PC-3 (cell line): ENCODE measurements at regions not wholly inside any gene's neighbourhood (a gene's known extent, or its start where the extent isn't known, plus 50 kb on each side); places are given as distances from the start of the nearest gene placed in this dataset.

ENCODE experiments used
- CTCF ChIP-seq: fragments of 300-600 bp; sonication (generic); conservative IDR thresholded peaks from 2 replicates; pipeline ENCODE4 v1.5.1; 2017; ENCODE audit warnings: antibody characterized with exemption, low read depth, mild to moderate bottlenecking, low read length
- EZH2phosphoT487 ChIP-seq: fragments of 300-600 bp; sonication (generic); IDR thresholded peaks from 2 replicates; pipeline ENCODE4 v1.6.1; 2018; ENCODE audit warnings: mild to moderate bottlenecking, antibody characterized with exemption, low read length, borderline replicate concordance

DNA sequence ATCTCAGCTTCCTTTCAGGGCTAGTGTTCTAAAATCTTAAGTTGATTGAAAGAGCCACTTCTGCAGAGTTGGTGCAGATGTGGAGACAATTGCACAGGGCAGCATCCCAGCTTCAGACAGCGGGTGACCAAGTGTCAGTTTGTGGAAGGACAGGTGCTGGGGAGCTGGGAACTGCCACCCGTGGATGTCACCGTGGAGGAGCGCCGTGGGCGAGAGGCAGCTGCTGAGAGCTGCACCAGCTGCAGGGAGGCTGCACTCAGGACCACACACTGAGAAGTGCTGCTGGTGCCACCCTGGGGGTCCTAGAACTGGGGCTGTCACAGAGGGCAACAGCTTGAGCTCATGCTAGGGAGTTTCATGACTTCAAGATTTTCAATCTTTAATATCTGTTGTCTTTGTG, 543.0 kb upstream of the FZD8 start:
- TF ChIP-seq CTCF (no peak), EZH2phosphoT487 (no peak)
